Dedifferentiated amniotic fluid mesenchymal stem cell (primary cell): ENCODE measurements at regions not wholly inside any gene's neighbourhood (a gene's known extent, or its start where the extent isn't known, plus 50 kb on each side); places are given as distances from the start of the nearest gene placed in this dataset.
"Not testable (repeated sequence)": the region's sequence is repeated elsewhere in the genome, so short reads cannot be mapped to it uniquely, and the experiment has no call there.

Source experiments
- DNase-seq: peaks from one replicate; pipeline ENCODE4 v3.0.0-alpha.2; 2016; ENCODE audit errors: extremely low spot score

GRCh38 chr10:83983578-83984255, 155.6 kb upstream of the GHITM start:
- no peak for DNase-seq

DNA sequence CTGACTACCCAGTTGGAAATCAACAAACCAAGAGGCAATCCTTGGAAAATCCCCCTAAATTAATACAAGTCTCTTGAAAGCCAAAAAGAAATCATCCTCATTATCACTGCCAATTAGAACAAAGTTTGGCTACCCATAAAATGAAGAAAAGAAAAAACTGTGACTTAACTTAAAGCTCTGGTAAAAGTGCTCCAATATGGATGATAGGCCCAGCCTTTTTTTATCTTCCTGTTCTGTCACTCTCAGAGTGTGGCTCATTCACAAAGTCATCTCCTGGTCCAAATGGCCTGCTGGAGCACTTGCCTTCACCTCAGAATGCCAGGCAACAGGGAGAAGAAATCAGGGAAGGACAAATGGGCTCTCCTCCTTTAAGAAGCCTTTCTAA, 155.1 kb upstream of the GHITM start:
- DNase-seq: no peak

GRCh38 chr10:83986800-83987199, 152.5 kb upstream of the GHITM start:
- no peak for DNase-seq

- no peak for DNase-seq
These were observed 152.1 kb upstream of the GHITM start for GRCh38 chr10:83987216-83987615.

DNA sequence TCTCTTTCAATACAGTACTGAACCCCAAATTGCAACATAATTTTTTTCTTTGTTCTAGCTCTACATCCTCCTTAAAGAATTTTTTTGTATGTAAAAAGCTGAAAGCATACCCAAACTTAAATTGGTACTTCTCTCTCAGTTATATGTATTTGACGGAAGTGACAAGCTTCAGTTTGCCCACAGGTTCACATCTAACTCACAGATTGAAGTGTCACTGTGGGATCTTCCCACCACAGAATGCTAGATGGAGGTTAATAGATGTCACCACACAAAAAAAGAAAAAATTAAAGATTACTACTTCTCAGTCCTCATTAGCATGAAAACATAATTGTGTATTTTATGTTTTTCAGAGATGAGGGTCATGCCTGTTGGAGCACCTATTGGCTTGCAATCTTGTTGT, 150.9 kb upstream of the GHITM start:
- DNase-seq: no peak

DNA sequence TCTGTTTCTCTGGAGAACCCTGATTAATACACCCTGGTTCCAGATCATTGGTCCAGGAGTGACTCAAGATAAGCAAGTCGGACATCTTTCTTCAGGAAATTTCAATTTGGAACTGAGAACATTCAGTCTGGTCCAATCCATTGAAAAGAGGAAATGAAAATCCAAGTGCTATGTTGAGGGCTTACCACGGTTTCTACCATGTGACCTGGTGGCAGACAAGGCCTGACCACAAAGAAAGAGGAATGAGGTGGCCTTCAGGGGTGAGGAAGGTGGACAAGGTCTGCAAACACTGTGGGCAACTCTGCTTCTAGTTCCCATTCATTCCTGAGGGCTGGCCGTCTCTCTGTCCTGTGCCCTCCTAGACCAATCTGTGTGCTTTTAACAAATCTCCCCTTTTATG, 149.2 kb upstream of the GHITM start:
- no peak for DNase-seq

DNA sequence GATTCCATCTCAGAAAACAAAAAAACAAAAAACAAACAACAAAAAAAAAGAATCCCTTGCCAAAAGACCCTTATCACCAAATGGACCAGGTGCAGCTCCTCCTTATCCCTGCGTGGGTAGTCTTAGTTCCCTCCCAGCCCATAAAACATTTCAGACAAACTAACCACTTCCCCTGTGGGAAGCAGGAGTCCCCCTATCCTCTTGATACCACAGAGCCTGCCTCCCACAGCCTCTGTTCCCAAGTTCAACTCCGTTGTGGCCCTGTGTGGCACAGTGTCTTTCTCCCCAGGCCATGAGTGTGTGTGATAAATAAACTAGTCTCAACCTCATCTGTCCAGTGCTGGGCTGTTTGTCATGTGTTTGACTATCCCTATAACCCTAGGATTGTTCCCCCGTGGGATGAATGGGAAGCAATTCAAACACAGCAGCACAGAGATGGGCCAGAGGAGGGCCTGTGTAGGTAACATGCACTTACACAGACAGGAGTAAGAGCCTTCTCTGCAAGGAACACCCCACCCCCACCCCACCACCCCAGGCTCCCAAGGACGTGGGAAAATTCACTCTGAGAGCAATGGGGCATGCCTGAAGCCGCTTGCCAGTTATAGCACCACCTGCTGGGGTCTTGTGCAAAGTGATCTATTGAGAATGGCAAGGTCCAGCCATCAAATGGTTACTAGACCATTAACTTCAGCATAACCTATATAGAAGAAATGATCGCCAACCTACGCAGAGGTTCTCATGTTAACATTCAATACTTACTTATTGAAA, 147.1 kb upstream of the GHITM start:
- no peak for DNase-seq

DNA sequence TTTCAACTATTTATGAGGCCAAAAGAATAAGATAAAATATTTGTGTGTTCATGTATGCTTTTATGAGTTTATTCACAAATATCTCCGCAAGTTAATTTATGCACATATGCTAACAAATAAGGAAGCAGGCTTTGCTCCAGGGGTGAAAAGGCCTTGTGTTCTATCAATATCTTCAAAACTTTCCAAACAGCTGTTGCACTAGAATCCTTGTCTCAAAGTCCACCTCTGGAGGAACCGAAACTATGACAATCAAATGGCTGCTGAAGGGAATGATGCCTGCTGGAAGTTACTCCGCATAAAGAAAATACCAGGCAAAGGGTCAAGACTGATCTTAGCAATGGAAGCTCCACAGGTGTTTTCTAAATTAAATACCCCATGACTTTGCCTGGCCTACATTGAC, 145.0 kb upstream of the GHITM start:
- DNase-seq: no peak

DNA sequence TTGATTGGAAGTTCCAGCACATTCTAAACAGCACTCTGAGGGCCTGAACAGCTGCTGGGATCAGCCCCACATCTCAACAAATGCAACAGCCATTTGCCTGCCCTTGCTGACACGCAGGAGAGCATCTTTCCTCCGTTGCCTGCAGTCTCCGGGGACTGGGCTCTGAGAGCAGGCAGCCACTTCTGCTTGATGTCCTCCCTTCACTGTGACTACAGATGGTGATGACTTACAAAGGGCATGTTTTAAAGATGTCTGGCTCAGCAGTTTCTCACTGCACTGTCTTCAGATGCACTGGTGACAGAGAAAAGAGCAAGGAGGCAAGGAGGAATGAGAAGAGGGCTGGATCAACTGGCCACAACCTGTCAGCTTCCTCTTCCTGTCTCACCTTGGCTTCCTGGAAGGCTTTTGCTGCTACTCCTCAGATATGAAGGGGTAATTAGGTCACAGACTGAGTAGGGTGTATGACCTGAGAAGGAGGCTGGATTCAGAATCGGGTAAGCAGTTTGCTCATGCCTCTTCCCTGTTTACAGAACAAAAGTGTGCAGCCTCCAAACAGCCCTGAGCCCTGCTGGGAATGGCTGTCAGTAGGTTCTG, 143.5 kb upstream of the GHITM start:
- DNase-seq: no peak

DNA sequence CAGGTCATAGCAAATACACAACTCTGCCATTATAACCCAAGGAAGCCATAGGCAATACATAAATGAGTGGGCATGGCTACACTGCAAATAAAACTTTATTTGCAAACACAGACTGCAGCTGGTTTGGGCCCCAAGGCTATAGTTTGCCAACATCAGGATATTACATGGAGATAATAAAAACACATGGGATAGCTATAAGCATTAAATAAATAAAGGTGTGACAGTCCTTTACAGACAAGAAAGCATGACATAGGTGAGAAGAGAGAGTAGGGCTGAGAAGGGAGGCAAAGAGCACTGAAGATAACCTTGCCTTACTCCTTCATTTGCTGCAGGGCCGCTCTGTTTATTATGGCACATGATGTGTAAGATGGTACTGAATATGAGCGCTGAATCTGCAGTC, 135.1 kb upstream of the GHITM start:
- DNase-seq: no peak

GRCh38 chr10:84005403-84005802, 133.9 kb upstream of the GHITM start:
- DNase-seq: no peak

DNA sequence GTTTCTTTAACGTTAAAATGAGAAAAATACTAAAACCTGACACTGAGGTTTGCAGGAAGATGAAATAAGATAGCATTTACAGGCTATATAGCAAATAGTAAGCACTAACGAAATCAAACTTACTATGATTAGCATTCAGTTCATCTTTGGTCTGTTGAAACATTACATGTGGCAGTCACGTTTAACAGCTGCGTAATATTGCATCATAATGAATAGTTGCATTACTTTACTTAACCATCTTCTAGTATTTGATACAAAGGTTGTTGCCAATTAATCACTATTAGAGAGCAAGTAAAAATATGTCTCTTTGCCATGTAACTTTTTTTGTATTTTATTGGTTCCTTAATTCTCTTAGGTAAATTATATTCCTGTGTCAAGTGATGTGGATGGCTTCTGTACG, 131.8 kb upstream of the GHITM start:
- DNase-seq: no peak

DNA sequence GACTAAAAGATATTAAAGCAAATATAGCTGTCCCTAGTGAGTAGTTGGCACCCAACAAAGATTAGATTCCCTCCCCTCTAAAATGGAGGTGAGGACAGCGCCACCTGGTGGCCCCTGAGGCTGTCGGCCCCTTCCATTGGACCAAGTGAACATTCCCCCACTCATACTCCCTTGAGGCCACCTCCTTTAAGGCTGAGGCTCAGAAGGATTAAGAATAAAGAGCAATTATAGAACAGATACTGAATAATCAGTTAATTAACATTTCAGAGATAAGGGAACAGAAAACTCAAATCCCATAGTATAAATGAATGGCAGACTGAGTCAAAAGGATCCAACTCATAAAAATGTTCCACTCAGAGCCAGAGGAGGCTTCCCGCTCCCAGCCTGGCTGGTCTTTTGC, 130.4 kb upstream of the GHITM start:
- DNase-seq: no peak

- no peak for DNase-seq
These were observed 126.9 kb upstream of the GHITM start for GRCh38 chr10:84012431-84012830.

DNA sequence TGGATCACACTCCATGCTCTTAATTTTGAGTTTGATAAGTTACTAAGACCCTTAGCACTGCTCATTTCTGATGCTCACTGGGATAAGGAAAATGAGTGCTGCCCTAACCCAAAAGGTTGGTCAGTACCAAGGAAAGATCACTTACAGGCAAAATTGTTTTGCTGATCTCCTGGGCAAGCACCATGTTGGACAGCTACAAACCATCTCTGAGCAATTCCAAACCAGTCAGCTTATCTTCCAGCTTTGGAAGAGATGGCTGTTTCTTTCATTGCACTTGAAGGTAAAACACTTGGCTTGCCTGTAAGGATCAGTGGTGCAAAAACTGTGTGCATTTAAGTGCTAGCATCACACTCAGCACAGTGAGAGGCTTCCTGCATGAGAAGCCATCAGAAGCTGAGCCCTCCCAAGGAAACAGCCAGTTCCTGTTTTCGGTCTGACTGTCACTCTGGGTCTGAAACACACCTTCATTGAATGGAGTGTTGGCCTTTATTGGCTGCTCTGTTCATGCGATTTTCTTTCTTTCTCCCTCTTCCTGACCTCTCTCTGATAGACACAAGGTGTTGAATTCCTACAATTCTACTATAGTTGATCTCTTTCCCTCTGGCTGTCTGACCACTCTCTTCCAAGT, 126.4 kb upstream of the GHITM start:
- no peak for DNase-seq

DNA sequence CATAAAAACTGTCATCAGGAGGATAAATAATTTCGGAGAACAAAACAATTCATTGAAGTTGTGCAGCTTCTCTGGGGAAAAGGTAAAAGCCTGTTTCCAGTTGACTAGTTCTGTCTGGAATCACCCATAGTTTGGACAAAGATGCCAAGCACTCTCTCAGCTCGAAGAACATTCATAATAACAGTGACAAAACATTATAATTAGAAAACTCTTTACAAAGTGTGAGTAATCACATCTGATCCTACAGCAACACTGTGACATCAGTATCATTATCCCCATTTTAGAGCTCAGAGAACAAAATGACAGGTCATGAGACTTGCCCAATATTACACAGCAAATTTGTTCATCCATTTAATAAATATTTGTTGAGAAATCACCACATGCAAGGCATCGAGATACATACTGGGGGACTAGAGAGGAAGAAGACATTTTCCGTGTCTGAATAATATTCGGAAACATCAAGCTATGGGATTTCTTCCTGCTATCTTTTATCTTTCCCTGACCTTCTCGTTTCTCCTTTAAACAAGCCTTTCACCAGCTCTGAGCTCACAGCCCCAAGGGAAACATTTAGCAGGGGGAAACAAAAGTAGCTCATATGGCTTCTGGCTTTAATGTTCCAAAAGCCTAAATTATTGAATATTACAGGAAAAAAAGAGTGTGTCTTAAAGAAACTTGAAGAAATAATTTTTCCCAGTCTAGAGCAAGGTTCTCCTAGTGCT, 123.3 kb upstream of the GHITM start:
- DNase-seq: no peak

GRCh38 chr10:84018826-84019225, 120.5 kb upstream of the GHITM start:
- no peak for DNase-seq

DNA sequence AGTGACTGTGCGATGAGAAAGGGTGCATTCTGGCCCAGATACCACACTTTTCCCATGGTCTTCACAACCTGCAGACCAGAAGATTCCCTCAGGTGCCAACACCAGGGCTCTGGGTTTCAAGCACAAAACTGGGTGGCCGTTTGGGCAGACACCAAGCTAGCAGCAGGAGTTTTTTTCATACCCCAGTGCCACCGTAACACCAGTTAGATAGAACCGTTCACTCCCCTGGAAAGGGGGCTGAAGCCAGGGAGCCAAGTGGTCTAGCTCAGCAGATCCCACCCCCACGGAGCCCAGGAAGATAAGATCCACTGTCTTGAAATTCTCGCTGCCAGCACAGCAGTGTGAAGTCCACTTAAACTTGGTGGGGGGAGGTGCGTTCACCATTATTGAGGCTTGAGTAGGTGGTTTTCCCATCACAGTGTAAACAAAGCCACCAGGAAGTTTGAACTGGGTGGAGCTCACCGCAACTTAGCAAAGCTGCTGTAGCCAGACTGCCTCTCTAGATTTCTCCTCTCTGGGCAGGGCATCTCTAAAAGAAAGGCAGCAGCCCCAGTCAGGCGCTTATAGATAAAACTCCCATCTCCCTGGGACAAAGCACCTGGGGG, 119.4 kb upstream of the GHITM start:
- DNase-seq: not testable (repeated sequence)

- DNase-seq: no peak
These were observed 112.5 kb upstream of the GHITM start for GRCh38 chr10:84026821-84027257.

GRCh38 chr10:84029840-84030239, 109.5 kb upstream of the GHITM start:
- DNase-seq: no peak

DNA sequence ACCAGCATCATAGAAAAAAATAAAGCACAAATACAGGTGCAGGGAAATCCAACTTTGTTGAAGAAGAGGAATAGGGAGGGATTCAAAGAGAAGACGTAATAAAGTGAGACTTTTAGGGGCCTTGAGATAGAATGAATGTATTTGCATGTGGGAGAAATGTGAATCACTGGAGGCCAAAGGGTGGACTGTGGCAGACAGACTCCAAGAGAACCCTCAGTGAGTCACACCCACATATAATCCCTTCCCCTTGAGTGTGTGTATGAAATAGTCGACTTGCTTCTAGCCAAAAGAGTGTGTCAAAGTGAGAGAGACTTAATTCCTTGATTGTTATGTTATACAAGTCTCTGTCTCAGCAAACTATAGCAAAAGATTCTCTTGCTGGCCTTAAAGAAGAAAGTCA, 101.3 kb upstream of the GHITM start:
- DNase-seq: no peak

DNA sequence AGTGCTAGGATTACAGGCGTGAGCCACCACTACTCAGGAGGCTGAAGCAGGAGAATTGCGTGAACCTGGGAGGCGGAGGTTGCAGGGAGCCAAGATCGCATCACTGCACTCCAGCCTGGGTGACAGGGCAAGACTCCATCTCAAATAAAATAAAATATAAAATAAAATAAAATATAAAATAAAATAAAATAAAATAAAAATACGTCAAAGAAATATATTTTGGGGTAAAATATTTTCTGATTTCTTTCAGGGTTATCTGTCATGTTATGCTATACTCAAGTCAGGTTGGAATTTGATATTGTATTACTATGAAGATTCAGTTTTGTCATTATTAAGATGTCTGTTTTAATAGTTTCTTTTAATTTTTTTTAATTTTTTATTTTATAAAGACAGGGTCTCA, 99.4 kb upstream of the GHITM start:
- no peak for DNase-seq
